ENCODE measurements at regions not wholly inside any gene's neighbourhood (a gene's known extent, or its start where the extent isn't known, plus 50 kb on each side); places are given as distances from the start of the nearest gene placed in this dataset.

GRCh38 chr1:96020378-96020777 lies 701.2 kb upstream of the PTBP2 start:
- DNase-seq, result no peak

GRCh38 chr1:96025062-96025461 lies 696.5 kb upstream of the PTBP2 start:
- no peak for DNase-seq

DNA sequence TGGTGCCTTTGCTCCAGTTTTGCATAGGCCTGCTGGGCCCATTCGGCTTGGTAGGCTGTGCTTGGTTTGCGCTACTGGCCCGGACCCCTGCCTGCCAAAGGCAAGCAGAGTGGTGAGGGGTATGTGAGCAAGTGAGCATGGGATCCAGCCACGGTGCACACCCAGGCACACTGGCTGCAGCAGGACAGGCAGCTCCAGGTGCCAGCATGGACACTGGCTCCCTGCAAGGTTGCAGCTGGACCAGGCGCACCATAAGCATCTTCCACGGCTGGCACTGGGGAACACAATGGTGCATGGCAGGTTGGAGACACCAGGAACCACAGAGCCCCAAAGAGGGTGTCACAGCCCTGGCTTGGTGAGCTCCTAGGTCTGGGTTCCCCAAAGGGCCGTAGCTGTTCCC lies 693.5 kb upstream of the PTBP2 start:
- no peak for DNase-seq

DNA sequence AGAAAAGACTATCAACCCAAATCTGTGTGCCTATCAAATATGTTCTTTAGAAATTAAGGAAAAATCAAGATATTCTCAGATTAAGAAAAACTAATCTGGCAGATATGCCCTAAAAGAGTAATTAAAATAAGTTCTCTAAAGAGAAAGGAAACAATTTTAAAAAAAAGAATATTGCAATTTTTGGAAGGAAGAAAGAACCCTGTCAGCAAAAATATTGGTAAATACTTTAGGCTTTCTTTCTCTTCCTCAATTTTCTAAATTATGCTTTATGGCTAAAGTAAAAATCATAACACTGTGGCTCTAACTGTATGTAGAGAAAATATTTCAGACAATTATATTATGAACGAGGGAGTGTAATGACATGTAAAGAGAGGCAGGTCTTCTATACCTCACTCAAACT lies 691.3 kb upstream of the PTBP2 start:
- no peak for DNase-seq

DNA sequence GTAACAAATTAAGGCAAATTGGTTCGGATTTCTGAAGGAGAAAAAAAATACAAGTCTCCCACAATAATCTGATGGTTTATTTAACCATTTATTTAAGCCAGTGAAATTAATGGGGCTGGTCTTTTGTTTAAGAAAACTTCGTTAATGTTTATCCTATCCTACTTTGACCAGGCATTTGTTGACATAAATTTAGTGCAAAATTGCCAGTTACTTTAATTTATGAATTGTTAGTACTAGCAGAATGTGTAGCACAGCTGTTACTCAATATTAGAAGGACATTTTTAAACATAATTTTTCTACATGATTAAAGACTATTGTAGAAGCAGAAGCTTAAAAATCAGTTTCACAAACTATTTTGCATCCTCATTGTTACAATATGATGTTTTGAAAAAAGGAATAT lies 687.6 kb upstream of the PTBP2 start:
- DNase-seq, result no peak

- no peak for DNase-seq
These were observed 684.8 kb upstream of the PTBP2 start for GRCh38 chr1:96036763-96037162.

DNA sequence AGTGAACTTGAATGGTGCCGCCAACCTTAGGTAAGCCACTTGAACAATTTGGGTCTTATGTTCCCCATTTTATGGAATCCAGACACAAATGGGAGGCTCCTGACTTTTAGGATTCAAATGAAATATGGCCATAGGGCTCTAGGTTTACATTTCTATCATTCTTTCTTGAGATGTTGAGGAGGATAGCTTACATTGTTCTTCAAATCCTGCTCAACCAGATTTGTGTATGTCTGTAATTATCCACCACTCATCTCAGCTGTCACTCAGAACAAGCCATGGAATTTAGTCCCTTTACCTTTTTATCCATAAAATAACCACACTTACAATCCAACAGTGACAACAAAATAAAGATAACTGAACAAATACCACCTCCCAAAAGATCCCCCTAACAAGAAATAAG lies 682.9 kb upstream of the PTBP2 start:
- DNase-seq, result no peak

GRCh38 chr1:96039910-96040309 lies 681.7 kb upstream of the PTBP2 start:
- DNase-seq, result no peak

- DNase-seq, result no peak
These were observed 680.1 kb upstream of the PTBP2 start for GRCh38 chr1:96041470-96041869.

- DNase-seq, result no peak
These were observed 672.9 kb upstream of the PTBP2 start for GRCh38 chr1:96048572-96049212.

- peak; percentile 7 for DNase-seq
These were observed 671.7 kb upstream of the PTBP2 start for GRCh38 chr1:96049759-96050409.

GRCh38 chr1:96059276-96059675 lies 662.3 kb upstream of the PTBP2 start:
- no peak for DNase-seq

DNA sequence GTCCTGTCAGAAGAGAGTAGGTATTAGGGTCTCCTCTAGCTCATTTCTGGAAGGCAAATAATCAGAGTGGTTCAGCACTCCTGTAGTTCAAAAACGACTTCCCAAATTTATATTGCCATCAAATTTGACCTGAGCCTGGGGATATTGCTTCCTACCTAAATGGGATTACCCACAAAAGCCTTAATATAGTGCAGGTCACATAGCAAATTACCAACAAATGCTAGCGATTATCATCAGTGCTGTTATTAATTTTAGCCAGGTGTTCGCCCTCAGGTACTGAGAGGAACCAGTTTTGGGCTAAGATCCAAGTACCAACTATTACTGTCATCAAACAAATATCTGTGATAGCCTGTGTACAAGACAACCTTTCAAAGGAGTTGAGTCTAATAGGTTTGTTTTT lies 661.8 kb upstream of the PTBP2 start:
- DNase-seq, result no peak

GRCh38 chr1:96060621-96061020 lies 661.0 kb upstream of the PTBP2 start:
- no peak for DNase-seq

- DNase-seq, result no peak
These were observed 649.6 kb upstream of the PTBP2 start for GRCh38 chr1:96072021-96072420.

DNA sequence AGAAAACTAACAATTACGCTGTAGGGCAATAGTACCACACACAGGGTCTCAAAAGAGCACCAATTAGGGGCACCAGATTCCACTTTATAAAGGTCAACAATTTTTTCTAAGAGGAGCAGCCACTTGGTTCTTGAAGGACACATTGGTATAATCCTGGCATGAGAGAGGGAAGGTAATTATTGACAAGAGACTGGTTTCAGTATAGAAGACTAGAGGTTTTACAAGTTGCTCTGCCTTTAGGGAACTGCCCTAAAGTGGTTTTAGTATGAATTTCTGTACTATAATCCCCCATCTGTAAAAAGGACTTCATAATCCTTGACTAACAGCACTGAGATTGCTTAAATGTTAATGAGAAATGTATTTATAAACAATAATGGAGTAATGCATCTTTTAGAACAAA lies 648.5 kb upstream of the PTBP2 start:
- no peak for DNase-seq

- no peak for DNase-seq
These were observed 647.2 kb upstream of the PTBP2 start for GRCh38 chr1:96074422-96074821.

GRCh38 chr1:96074876-96075577 lies 646.6 kb upstream of the PTBP2 start:
- no peak for DNase-seq

DNA sequence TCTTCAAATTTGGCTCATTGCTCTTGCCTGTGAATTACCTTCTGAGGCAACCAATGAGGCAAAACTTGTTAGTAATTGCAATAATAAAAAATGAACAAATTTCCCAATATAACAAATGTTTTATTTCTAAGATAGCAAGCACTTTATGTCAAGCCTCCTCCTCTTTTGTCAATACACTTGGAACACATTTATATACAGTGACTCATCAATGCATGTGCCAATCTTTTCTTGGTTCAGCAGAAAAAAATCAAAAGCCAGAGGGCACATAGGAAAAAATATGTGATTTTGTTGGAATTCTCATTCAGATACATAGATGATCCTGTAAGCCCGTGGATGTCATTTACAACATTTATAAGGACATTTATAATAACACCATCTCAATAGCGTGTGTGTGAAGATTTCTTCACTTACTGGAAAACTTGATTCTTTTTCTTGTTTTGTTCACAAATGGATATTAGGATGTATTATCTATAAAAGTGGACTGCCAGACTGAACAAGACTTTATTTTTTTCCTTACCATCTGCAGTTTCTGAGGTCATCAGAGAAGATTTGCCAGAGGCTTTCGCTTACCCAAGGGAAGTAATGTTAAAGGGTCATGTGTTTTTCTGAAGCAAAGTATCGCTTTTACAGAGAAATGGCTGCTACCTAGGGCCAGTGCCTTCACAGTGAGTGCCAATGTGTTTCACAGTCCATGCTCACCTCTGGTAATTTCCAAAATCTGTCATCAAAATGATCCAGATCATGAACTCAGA lies 645.7 kb upstream of the PTBP2 start:
- DNase-seq, result no peak

GRCh38 chr1:96076589-96076988 lies 645.0 kb upstream of the PTBP2 start:
- no peak for DNase-seq

GRCh38 chr1:96079581-96079980 lies 642.0 kb upstream of the PTBP2 start:
- no peak for DNase-seq

- DNase-seq, result no peak
These were observed 640.7 kb upstream of the PTBP2 start for GRCh38 chr1:96080925-96081324.

DNA sequence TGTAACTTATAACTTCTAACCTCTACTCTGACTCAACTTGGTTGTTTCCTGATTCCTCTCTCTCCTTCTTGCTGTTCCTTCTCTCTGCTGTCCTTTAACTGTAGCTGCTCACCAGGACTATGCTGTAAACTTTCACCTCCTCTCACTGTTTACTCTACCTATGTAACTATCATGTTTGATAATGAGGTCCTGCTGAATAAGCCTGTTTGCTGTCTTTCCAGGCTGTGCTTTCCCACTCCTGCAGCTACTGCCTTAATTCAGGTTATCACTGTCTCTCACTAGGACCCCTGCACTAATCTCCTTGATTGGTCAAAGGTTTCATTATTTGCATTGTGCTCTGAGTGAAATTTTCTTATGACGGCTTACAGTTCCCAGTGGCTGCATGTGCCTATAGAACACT lies 633.9 kb upstream of the PTBP2 start:
- DNase-seq, result no peak

GRCh38 chr1:96090134-96090533 lies 631.5 kb upstream of the PTBP2 start:
- no peak for DNase-seq
